Activated naive CD8-positive, alpha-beta T cell treated with anti-CD3 and anti-CD28 coated beads for 36 hours (primary cell): ENCODE measurements at regions not wholly inside any gene's neighbourhood (a gene's known extent, or its start where the extent isn't known, plus 50 kb on each side); places are given as distances from the start of the nearest gene placed in this dataset.

Experiments used
- DNase-seq: peaks from one replicate; pipeline ENCODE4 v3.0.0; 2021
- H3K27ac Mint-ChIP-seq: one replicate; pipeline ENCODE4 v1.8.0; 2022; ENCODE audit warnings: mild to moderate bottlenecking, moderate library complexity, mixed read lengths
- H3K27me3 Mint-ChIP-seq: one replicate; pipeline ENCODE4 v1.8.0; 2022; ENCODE audit warnings: mild to moderate bottlenecking, mixed read lengths
- H3K36me3 Mint-ChIP-seq: one replicate; pipeline ENCODE4 v1.8.0; 2021; ENCODE audit warnings: mild to moderate bottlenecking, mixed read lengths
- H3K4me1 Mint-ChIP-seq: one replicate; pipeline ENCODE4 v1.8.0; 2021; ENCODE audit warnings: mixed read lengths
- H3K4me3 Mint-ChIP-seq: one replicate; pipeline ENCODE4 v1.8.0; 2022; ENCODE audit warnings: mild to moderate bottlenecking, moderate library complexity, mixed read lengths
- H3K9me3 Mint-ChIP-seq: one replicate; pipeline ENCODE4 v1.8.0; 2022; ENCODE audit warnings: mixed read lengths

DNA sequence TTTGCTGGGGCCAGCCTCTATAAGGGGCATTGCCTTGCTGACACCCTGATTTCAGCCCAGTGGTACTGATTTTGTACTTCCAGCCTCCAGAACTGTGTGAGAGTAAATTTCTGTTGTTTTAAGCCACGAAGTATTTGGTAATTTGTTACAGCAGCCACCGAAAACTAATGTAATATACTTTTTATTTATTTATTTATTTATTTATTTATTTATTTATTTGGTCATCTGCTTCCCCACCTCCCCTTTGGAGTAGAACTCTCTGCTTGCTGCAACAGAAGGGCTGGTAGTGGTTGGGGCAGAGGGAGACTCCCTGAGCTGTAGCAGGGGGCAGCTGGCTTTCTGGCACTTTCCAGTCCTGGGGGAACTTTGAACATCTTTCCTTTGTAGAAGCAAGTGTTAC lies 128.4 kb upstream of the RAG2 start:
- Mint-ChIP-seq H3K4me1 (no peaks in the 10 kb centered on the region), H3K4me3 (no peak overlapping the region), H3K9me3 (no peaks in the 10 kb centered on the region), H3K27ac (no peak overlapping the region), H3K27me3 (peaks cover under 1% of the 10 kb centered on the region), H3K36me3 (no peaks in the 10 kb centered on the region)
- no peak for DNase-seq

DNA sequence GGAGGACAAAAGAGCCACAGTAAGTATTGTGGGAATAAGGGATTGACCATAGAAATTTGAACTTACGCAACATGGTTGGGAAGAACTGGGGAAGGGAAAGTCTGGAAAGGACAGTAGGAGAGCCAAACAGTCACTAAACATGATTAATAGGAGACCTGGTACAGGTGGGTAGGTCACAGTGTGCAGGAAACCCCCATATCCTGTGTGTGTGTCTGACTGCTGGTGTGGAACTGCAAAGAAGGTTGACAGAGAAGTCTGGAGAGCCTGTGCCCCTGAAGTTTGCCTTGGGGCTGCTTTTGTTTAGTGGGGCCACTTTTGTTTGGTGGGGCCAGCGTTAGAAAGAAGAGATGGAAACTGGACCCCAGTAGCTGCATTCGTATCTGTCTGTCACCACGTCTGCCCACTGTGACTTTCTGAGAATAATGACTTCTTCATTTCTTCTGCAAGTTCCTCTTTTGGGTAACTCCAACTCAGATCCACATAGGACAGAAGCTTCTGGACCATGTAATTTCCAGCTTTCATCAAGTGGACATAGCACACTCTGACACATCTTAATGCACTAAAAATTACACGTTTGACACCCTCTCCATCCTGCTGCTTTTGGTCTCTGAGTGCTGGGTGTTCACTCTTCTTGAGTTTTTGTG lies 126.8 kb upstream of the RAG2 start:
- H3K4me3 Mint-ChIP-seq = no peak overlapping the region
- H3K9me3 Mint-ChIP-seq = no peaks in the 10 kb centered on the region
- no peaks in the 10 kb centered on the region for H3K36me3 Mint-ChIP-seq
- DNase-seq = no peak
- no peak overlapping the region for H3K27ac Mint-ChIP-seq
- peaks cover 4% of the 10 kb centered on the region for H3K27me3 Mint-ChIP-seq
- no peaks in the 10 kb centered on the region for H3K4me1 Mint-ChIP-seq

DNA sequence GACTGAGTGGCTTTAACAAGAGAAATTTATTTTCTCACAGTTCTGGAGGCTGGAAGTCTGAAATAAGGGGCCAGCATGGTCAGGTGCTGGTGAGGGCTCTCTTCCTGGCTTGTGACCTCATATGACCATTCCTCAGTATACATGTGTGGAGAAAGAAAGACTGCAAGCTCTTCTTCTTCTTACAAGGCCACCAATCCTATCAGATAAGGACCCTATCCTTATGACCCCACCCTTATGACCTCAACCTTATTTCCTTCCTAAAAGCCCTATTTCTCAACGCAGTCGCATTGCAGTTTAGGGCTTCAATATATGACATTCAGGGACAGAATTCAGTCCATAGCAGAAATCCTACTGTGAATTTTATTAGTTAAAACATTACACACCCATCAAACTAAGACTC lies 124.4 kb upstream of the RAG2 start:
- no peak overlapping the region for H3K27ac Mint-ChIP-seq
- no peaks in the 10 kb centered on the region for H3K4me1 Mint-ChIP-seq
- H3K9me3 Mint-ChIP-seq = no peaks in the 10 kb centered on the region
- H3K4me3 Mint-ChIP-seq = no peak overlapping the region
- no peak for DNase-seq
- H3K36me3 Mint-ChIP-seq = no peaks in the 10 kb centered on the region
- peaks cover 4% of the 10 kb centered on the region for H3K27me3 Mint-ChIP-seq

DNA sequence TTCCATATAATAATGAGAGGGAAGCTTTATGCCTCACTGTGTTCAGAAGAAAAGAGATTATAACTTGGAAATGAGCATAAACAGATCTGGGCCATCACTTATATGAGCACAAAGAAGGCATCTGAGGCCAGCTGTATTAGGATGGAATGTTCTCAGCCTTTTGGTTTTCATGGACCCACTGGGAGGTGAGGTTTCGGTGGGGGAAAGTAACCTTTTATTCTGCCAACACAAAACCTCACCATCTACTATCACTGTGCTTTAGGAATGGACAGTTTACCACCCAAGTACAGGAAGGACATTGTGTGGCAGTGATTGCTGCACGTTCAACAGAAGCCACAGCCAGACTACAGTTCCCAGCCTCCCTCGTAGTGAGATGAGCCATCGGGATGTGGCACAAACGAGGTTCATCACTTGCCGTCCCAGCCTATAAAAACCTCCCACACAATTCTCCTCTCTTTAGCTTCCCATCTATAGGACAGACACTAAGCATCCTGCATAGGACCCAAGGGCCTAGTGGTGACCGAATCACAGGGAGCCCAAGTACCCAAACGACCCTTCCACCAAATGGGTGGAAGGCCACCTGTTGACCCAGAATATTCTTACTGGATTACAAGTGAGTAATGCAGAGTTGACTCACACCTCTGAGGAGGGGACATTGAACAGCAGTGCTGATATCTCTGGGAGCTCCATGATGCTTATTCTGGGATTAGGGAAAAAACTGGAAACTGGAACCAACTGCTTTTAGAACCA lies 121.5 kb upstream of the RAG2 start:
- DNase-seq = no peak
- Mint-ChIP-seq H3K9me3 (no peaks in the 10 kb centered on the region), H3K27me3 (peaks cover 5% of the 10 kb centered on the region), H3K36me3 (no peaks in the 10 kb centered on the region), H3K4me3 (no peak overlapping the region), H3K27ac (no peak overlapping the region), H3K4me1 (no peaks in the 10 kb centered on the region)

DNA sequence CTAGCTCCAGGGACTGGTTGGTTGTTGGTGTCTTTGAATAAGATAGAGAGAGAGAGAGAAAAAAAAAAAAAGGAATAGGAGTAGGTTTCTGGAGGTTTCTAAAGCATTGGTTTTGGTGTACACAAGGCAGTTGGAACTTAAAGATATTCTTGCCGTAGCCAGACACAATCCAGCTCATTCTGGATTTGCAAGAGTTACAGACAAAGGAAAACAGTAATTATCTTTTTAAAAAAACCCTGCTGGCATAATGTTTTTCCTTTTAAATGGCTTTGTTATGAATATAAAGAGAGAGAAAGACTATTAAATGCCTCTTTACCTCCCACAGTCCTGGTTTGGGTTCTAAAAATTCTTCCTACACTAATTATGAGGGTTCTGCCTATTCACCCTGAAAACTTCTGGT lies 120.4 kb upstream of the RAG2 start:
- H3K27me3 Mint-ChIP-seq = peaks cover 11% of the 10 kb centered on the region

DNA sequence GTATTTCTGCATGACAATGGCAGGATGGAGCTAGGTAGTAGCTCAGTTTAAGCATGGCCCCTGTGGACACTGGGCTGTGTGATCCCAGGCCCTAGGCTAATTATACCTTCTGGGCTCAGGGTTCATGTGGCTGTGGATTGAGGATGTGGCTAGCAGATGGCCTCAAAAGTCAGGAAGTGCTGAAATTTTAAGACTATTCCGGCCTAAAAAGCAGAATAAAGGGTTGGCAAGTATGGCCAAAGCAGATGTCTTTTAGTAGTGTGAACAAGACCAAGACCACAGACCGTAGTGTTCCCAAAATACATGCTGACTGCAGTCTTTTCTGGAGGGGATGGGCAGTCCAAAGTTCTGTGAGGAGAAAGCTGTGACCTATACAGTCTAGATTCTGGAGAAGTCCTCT lies 115.7 kb upstream of the RAG2 start:
- Mint-ChIP-seq H3K36me3 (no peaks in the 10 kb centered on the region), H3K27me3 (peaks cover 29% of the 10 kb centered on the region), H3K27ac (no peak overlapping the region), H3K4me3 (no peak overlapping the region), H3K9me3 (no peaks in the 10 kb centered on the region), H3K4me1 (no peaks in the 10 kb centered on the region)
- no peak for DNase-seq

More for the DNA sequence above, 120.4 kb upstream of the RAG2 start:
- no peak for DNase-seq
- Mint-ChIP-seq H3K9me3 (no peaks in the 10 kb centered on the region), H3K4me3 (no peak overlapping the region), H3K4me1 (no peaks in the 10 kb centered on the region), H3K27ac (no peak overlapping the region), H3K36me3 (no peaks in the 10 kb centered on the region)

DNA sequence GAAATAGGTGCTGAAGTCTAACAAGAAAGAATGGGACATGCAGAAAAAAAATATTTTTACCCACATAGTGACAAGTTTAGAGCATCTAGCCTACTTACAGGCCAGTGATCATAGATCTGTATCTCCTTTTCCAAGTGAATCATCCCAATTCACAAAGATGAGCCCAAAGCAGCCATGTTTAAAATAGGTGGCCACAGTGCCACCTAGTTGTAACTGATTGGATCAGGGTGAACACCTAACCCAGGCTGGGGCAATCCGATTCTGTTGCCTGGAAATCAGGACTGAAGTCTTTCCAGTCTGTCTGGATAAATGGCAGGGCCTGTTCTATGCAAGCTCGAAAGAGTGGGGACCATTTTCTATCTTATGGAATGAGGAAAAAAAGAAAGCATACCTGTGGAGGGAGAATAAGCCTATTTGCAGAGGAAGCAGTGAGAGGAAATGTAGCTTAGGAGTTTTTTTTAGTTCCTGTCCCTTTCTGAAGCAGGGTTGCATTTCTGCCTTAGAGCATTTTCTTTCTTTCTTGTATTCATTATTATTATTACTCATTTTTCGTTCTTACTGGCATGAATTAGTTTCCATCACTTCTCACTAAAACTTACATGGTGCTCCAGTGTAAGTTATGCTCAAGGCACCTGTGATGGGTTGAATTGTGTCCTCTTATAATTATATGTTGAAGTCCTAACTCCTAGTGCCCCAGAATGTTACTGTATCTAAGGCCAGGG lies 113.2 kb upstream of the RAG2 start:
- H3K9me3 Mint-ChIP-seq = no peaks in the 10 kb centered on the region

More for the DNA sequence above, 113.2 kb upstream of the RAG2 start:
- DNase-seq = no peak
- Mint-ChIP-seq H3K27me3 (peaks cover 41% of the 10 kb centered on the region), H3K4me1 (no peaks in the 10 kb centered on the region), H3K27ac (no peak overlapping the region), H3K4me3 (no peak overlapping the region), H3K36me3 (no peaks in the 10 kb centered on the region)
